ENCODE measurements at regions not wholly inside any gene's neighbourhood (a gene's known extent, or its start where the extent isn't known, plus 50 kb on each side); places are given as distances from the start of the nearest gene placed in this dataset.

- no peak for TF ChIP-seq CTCF (IDR thresholded peaks at IDR 0.05)
- TF ChIP-seq EP300 (IDR thresholded peaks at IDR 0.05), result no peak
- TF ChIP-seq POLR2AphosphoS5 (IDR thresholded peaks at IDR 0.05), result no peak
- TF ChIP-seq POLR2A (IDR thresholded peaks at IDR 0.05), result no peak
Observed at GRCh38 chr17:52681480-52681879, 523.0 kb upstream of the CA10 start.

Data from stomach (tissue), 4 donors.